NCI-H2081 treated with DMSO at 0.1 percent for 48 hours (cell line): ENCODE measurements at regions not wholly inside any gene's neighbourhood (a gene's known extent, or its start where the extent isn't known, plus 50 kb on each side); places are given as distances from the start of the nearest gene placed in this dataset.
"Not testable (repeated sequence)": the region's sequence is repeated elsewhere in the genome, so short reads cannot be mapped to it uniquely, and the experiment has no call there.

ENCODE experiments used
- DNase-seq: peaks from one replicate; lab custom pipeline; 2025; lab: John Stamatoyannopoulos, UW

GRCh38 chr1:234775477-234776246, 165.7 kb upstream of the IRF2BP2 start:
- no peak for DNase-seq

GRCh38 chr1:234774971-234775370, 165.0 kb upstream of the IRF2BP2 start:
- no peak for DNase-seq

- DNase-seq, result no peak
Observed at GRCh38 chr1:234773936-234774677, 164.1 kb upstream of the IRF2BP2 start.

GRCh38 chr1:234772345-234773147, 162.6 kb upstream of the IRF2BP2 start:
- no peak for DNase-seq

GRCh38 chr1:234771642-234772344, 161.8 kb upstream of the IRF2BP2 start:
- DNase-seq, result no peak

- no peak for DNase-seq
Observed at GRCh38 chr1:234770924-234771540, 161.1 kb upstream of the IRF2BP2 start.

- DNase-seq, result no peak
Observed at GRCh38 chr1:234769986-234770795, 160.2 kb upstream of the IRF2BP2 start.

GRCh38 chr1:234769284-234769985, 159.5 kb upstream of the IRF2BP2 start:
- no peak for DNase-seq

GRCh38 chr1:234768569-234769283, 158.7 kb upstream of the IRF2BP2 start:
- no peak for DNase-seq

- DNase-seq, result no peak
Observed at GRCh38 chr1:234768171-234768568, 158.2 kb upstream of the IRF2BP2 start.

GRCh38 chr1:234765672-234766071, 155.7 kb upstream of the IRF2BP2 start:
- no peak for DNase-seq

- DNase-seq, result no peak
Observed at GRCh38 chr1:234765181-234765580, 155.2 kb upstream of the IRF2BP2 start.

- no peak for DNase-seq
Observed at GRCh38 chr1:234763910-234764309, 153.9 kb upstream of the IRF2BP2 start.

GRCh38 chr1:234763367-234763766, 153.4 kb upstream of the IRF2BP2 start:
- no peak for DNase-seq

- not testable (repeated sequence) for DNase-seq
Observed at GRCh38 chr1:234762127-234762526, 152.1 kb upstream of the IRF2BP2 start.

- no peak for DNase-seq
Observed at GRCh38 chr1:234760303-234760723, 150.3 kb upstream of the IRF2BP2 start.

GRCh38 chr1:234759888-234760287, 149.9 kb upstream of the IRF2BP2 start:
- no peak for DNase-seq

- no peak for DNase-seq
Observed at GRCh38 chr1:234758851-234759250, 148.9 kb upstream of the IRF2BP2 start.

GRCh38 chr1:234756857-234757256, 146.9 kb upstream of the IRF2BP2 start:
- no peak for DNase-seq
